ENCODE measurements at regions not wholly inside any gene's neighbourhood (a gene's known extent, or its start where the extent isn't known, plus 50 kb on each side); places are given as distances from the start of the nearest gene placed in this dataset.

GRCh38 chr14:58721723-58722122 is 84.0 kb downstream of the DACT1 start:
- TF ChIP-seq CTCF (IDR thresholded peaks at IDR 0.05), result no peak
- TF ChIP-seq POLR2A (IDR thresholded peaks at IDR 0.05), result no peak

Measured in adrenal gland (tissue), 5 donors.